HEK293 (cell line): ENCODE measurements at regions not wholly inside any gene's neighbourhood (a gene's known extent, or its start where the extent isn't known, plus 50 kb on each side); places are given as distances from the start of the nearest gene placed in this dataset.

Source experiments
- CTCF ChIA-PET: fragments of 350-600 bp; formaldehyde crosslinking; extraction: SDS; loops from one replicate; lab custom pipeline; 2021; ENCODE audit warnings: antibody characterized with exemption; lab: Yijun Ruan, JAX
- POLR2A ChIA-PET: fragments of 300-600 bp; formaldehyde crosslinking; extraction: SDS; loops from one replicate; lab custom pipeline; 2020; ENCODE audit warnings: antibody characterized with exemption, inconsistent platforms; lab: Yijun Ruan, JAX
- H3K27ac ChIP-seq: fragments of 200-500 bp; sonication (Bioruptor generic); 2 replicates; pipeline ENCODE4 v1.5.1; 2014; ENCODE audit warnings: low read depth, low read length, control low read depth, inconsistent platforms; ENCODE audit errors: extremely low read depth
- H3K36me3 ChIP-seq, 2 experiments: fragments of 200-500 bp in 1 of 2; sonication (Bioruptor generic) in 1 of 2; 1 replicate in 1 of 2; 2 replicates in 1 of 2; pipeline ENCODE4 v1.5.1; 2014 to 2017; ENCODE audit warnings: inconsistent platforms in 2 of 2, low read length in 2 of 2; ENCODE audit not compliant: control insufficient read depth in 2 of 2, insufficient read depth in 1 of 2
- H3K4me1 ChIP-seq: fragments of 200-500 bp; sonication (Bioruptor generic); 2 replicates; pipeline ENCODE4 v1.5.1; 2014; ENCODE audit warnings: mild to moderate bottlenecking, low read length, inconsistent platforms; ENCODE audit not compliant: control insufficient read depth, insufficient read depth
- H3K4me3 ChIP-seq: 2 replicates; pipeline ENCODE4 v1.5.1; 2011; ENCODE audit warnings: low read depth, mild to moderate bottlenecking, control low read depth, low read length, moderate library complexity
- H3K9me3 ChIP-seq: fragments of 200-500 bp; sonication (Bioruptor generic); 2 replicates; pipeline ENCODE4 v1.5.1; 2014; ENCODE audit warnings: low read depth, low read length, inconsistent platforms; ENCODE audit not compliant: control insufficient read depth, insufficient read depth
- KLF1 ChIP-seq: fragments of 450-650 bp; formaldehyde crosslinking; IDR thresholded peaks from 2 replicates; pipeline ENCODE4 v1.5.1; 2016; ENCODE audit warnings: missing biosample characterization, missing genetic modification characterization
- SCRT1 ChIP-seq: fragments of 450-650 bp; formaldehyde crosslinking; IDR thresholded peaks from 2 replicates; pipeline ENCODE4 v1.5.1; 2016; ENCODE audit warnings: missing biosample characterization, missing genetic modification characterization, borderline replicate concordance
- TCF7L2 ChIP-seq: IDR thresholded peaks from 2 replicates; pipeline ENCODE4 v1.6.1; 2011; ENCODE audit warnings: low read depth, mild to moderate bottlenecking, inconsistent platforms, low read length, moderate library complexity, borderline replicate concordance
- ZFP41 ChIP-seq: fragments of 450-650 bp; formaldehyde crosslinking; IDR thresholded peaks from 2 replicates; pipeline ENCODE4 v1.5.1; 2016; ENCODE audit warnings: missing biosample characterization, missing genetic modification characterization, borderline replicate concordance
- ZNF140 ChIP-seq: fragments of 450-650 bp; formaldehyde crosslinking; IDR thresholded peaks from 2 replicates; pipeline ENCODE4 v1.5.1; 2016; ENCODE audit warnings: missing biosample characterization, missing genetic modification characterization
- ZNF146 ChIP-seq: fragments of 450-650 bp; formaldehyde crosslinking; IDR thresholded peaks from 2 replicates; pipeline ENCODE4 v1.5.1; 2016; ENCODE audit warnings: missing biosample characterization, missing genetic modification characterization
- ZNF169 ChIP-seq: fragments of 450-650 bp; formaldehyde crosslinking; IDR thresholded peaks from 2 replicates; pipeline ENCODE4 v1.5.1; 2016; ENCODE audit warnings: missing biosample characterization, missing genetic modification characterization
- ZNF184 ChIP-seq: fragments of 450-650 bp; IDR thresholded peaks from 2 replicates; pipeline ENCODE4 v1.5.1; 2018; ENCODE audit warnings: missing biosample characterization, mild to moderate bottlenecking, missing genetic modification characterization
- ZNF2 ChIP-seq: fragments of 450-650 bp; formaldehyde crosslinking; IDR thresholded peaks from 2 replicates; pipeline ENCODE4 v1.5.1; 2016; ENCODE audit warnings: missing biosample characterization, missing genetic modification characterization
- ZNF335 ChIP-seq: fragments of 450-650 bp; formaldehyde crosslinking; conservative IDR thresholded peaks from 2 replicates; pipeline ENCODE4 v1.5.1; 2016; ENCODE audit warnings: missing biosample characterization, missing genetic modification characterization
- ZNF341 ChIP-seq: fragments of 450-650 bp; formaldehyde crosslinking; IDR thresholded peaks from 2 replicates; pipeline ENCODE4; 2016; ENCODE audit warnings: low read depth, missing biosample characterization, missing genetic modification characterization
- ZNF350 ChIP-seq: fragments of 450-650 bp; formaldehyde crosslinking; IDR thresholded peaks from 2 replicates; pipeline ENCODE4 v1.5.0; 2017; ENCODE audit warnings: missing biosample characterization, mild to moderate bottlenecking, missing genetic modification characterization
- ZNF549 ChIP-seq: fragments of 450-650 bp; IDR thresholded peaks from 2 replicates; pipeline ENCODE4 v1.5.1; 2018; ENCODE audit warnings: missing biosample characterization, missing genetic modification characterization, mild to moderate bottlenecking, inconsistent platforms, moderate library complexity
- ZNF571 ChIP-seq: fragments of 450-650 bp; formaldehyde crosslinking; IDR thresholded peaks from 2 replicates; pipeline ENCODE4 v1.5.0; 2017; ENCODE audit warnings: missing biosample characterization, missing genetic modification characterization
- ZNF600 ChIP-seq: fragments of 450-650 bp; formaldehyde crosslinking; IDR thresholded peaks from 2 replicates; pipeline ENCODE4 v1.5.1; 2016; ENCODE audit warnings: missing biosample characterization, missing genetic modification characterization
- ZNF610 ChIP-seq: fragments of 450-650 bp; formaldehyde crosslinking; IDR thresholded peaks from 2 replicates; pipeline ENCODE4 v1.5.1; 2016; ENCODE audit warnings: missing biosample characterization, missing genetic modification characterization, borderline replicate concordance
- ZNF621 ChIP-seq: fragments of 450-650 bp; formaldehyde crosslinking; IDR thresholded peaks from 2 replicates; pipeline ENCODE4 v1.5.1; 2017; ENCODE audit warnings: missing biosample characterization, missing genetic modification characterization
- ZNF664 ChIP-seq: fragments of 450-650 bp; formaldehyde crosslinking; IDR thresholded peaks from 2 replicates; pipeline ENCODE4 v1.5.1; 2016; ENCODE audit warnings: missing biosample characterization, missing genetic modification characterization
- ZSCAN16 ChIP-seq: fragments of 450-650 bp; formaldehyde crosslinking; IDR thresholded peaks from 2 replicates; pipeline ENCODE4 v1.5.1; 2016; ENCODE audit warnings: missing biosample characterization, missing genetic modification characterization
- TF ChIP-seq, protein P1 (sequence below): fragments of 450-650 bp; formaldehyde crosslinking; IDR thresholded peaks from 2 replicates; pipeline ENCODE4 v1.5.1; 2016; ENCODE audit warnings: missing biosample characterization, missing genetic modification characterization
- TF ChIP-seq, protein P2 (sequence below): fragments of 450-650 bp; formaldehyde crosslinking; optimal IDR thresholded peaks from 2 replicates; pipeline ENCODE3; 2016; ENCODE audit warnings: missing biosample characterization, mild to moderate bottlenecking, missing genetic modification characterization
- TF ChIP-seq, protein P3 (sequence below): fragments of 450-650 bp; formaldehyde crosslinking; IDR thresholded peaks from 2 replicates; pipeline ENCODE4 v1.5.1; 2016; ENCODE audit warnings: missing biosample characterization, missing genetic modification characterization
- TF ChIP-seq, protein P4 (sequence below): fragments of 450-650 bp; formaldehyde crosslinking; IDR thresholded peaks from 2 replicates; pipeline ENCODE4 v1.5.1; 2016; ENCODE audit warnings: missing biosample characterization, missing genetic modification characterization
- TF ChIP-seq, protein P5 (sequence below): fragments of 450-650 bp; formaldehyde crosslinking; IDR thresholded peaks from 2 replicates; pipeline ENCODE4 v1.5.1; 2016; ENCODE audit warnings: missing biosample characterization, missing genetic modification characterization, borderline replicate concordance
- TF ChIP-seq, protein P6 (sequence below): fragments of 450-650 bp; formaldehyde crosslinking; IDR thresholded peaks from 2 replicates; pipeline ENCODE4 v1.5.1; 2016; ENCODE audit warnings: missing biosample characterization, missing genetic modification characterization

DNA sequence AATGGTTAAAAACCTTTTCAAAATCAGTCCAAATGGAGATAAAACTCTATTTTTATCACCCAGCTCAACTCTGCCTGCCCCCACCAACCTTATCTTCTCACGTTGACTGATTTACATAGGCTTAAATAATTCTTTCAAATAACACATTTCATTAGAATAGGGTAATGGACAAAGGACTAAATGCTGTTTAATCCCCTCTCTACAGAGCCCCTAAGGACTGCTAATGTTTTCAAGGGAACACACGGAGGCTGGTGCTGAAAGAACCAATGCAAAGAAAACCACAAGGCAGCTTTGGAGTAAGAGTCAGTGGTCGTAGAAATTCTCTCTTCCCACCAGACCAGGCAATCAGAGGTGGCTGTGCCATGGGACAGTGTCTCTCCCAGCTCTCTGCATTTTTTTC lies 445.7 kb upstream of the MAF start:
- TF ChIP-seq ZNF341 (tag by site-specific recombination) (no peak), SCRT1 (tag by site-specific recombination) (no peak), ZNF664 (no peak), ZNF600 (tag by site-specific recombination) (no peak), ZNF140 (tag by site-specific recombination) (no peak), ZNF621 (tag by site-specific recombination) (no peak), ZNF571 (tag by site-specific recombination) (no peak), ZNF169 (tag by site-specific recombination) (no peak), ZNF549 (tag by site-specific recombination) (no peak), ZNF335 (no peak)
- TF ChIP-seq, protein P1, sequence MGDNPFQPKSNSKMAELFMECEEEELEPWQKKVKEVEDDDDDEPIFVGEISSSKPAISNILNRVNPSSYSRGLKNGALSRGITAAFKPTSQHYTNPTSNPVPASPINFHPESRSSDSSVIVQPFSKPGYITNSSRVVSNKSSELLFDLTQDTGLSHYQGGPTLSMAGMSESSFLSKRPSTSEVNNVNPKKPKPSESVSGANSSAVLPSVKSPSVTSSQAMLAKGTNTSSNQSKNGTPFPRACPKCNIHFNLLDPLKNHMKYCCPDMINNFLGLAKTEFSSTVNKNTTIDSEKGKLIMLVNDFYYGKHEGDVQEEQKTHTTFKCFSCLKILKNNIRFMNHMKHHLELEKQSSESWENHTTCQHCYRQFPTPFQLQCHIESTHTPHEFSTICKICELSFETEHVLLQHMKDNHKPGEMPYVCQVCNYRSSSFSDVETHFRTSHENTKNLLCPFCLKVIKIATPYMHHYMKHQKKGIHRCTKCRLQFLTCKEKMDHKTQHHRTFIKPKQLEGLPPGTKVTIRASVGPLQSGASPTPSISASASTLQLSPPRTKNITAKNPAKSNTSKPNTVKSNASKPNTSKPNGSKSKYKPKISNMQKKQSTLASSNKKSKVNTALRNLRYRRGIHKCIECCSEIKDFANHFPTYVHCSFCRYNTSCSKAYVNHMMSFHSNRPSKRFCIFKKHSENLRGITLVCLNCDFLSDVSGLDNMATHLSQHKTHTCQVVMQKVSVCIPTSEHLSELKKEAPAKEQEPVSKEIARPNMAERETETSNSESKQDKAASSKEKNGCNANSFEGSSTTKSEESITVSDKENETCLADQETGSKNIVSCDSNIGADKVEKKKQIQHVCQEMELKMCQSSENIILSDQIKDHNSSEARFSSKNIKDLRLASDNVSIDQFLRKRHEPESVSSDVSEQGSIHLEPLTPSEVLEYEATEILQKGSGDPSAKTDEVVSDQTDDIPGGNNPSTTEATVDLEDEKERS (tag by site-specific recombination) = no peak
- TF ChIP-seq, protein P2, sequence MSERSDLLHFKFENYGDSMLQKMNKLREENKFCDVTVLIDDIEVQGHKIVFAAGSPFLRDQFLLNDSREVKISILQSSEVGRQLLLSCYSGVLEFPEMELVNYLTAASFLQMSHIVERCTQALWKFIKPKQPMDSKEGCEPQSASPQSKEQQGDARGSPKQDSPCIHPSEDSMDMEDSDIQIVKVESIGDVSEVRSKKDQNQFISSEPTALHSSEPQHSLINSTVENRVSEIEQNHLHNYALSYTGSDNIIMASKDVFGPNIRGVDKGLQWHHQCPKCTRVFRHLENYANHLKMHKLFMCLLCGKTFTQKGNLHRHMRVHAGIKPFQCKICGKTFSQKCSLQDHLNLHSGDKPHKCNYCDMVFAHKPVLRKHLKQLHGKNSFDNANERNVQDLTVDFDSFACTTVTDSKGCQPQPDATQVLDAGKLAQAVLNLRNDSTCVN (tag by site-specific recombination) = no peak
- TF ChIP-seq, all 188 proteins: peak for 0
- no peak overlapping the region for H3K4me3 ChIP-seq
- CTCF ChIA-PET = interaction anchor here (1.0 kb wide), 1 partner anchor 49 kb away, joined by 3 read pairs; no protein-coding TSS in a partner anchor
- no peaks in the 10 kb centered on the region for H3K9me3 ChIP-seq
- no peaks in the 10 kb centered on the region for H3K4me1 ChIP-seq
- no peaks in the 10 kb centered on the region for H3K36me3 ChIP-seq
- POLR2A ChIA-PET = no interaction called here
- H3K27ac ChIP-seq = no peak overlapping the region

DNA sequence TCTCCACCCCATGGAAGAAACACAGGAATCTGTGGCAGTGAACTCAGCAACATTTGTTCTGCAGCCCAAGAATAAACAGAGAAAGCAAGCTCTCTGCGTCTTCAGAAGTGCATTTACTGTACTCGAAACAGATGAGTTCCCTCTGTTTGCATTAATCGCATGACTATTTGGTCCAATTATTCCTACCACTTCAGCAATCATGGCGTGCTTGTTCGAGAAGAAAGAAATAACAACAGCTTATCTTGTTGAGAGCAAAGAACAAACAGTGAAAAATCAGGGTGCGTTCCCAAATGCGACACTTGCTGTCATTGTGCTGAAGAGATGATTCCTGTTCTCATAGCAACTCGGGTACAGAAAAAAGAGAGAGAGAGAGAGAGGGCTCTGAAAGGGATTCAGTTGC lies 445.3 kb upstream of the MAF start:
- no peaks in the 10 kb centered on the region for H3K9me3 ChIP-seq
- H3K4me1 ChIP-seq = no peaks in the 10 kb centered on the region
- no peaks in the 10 kb centered on the region for H3K36me3 ChIP-seq
- TF ChIP-seq ZNF184 (tag by site-specific recombination) (no peak), ZFP41 (tag by site-specific recombination) (no peak)
- TF ChIP-seq, protein P3, sequence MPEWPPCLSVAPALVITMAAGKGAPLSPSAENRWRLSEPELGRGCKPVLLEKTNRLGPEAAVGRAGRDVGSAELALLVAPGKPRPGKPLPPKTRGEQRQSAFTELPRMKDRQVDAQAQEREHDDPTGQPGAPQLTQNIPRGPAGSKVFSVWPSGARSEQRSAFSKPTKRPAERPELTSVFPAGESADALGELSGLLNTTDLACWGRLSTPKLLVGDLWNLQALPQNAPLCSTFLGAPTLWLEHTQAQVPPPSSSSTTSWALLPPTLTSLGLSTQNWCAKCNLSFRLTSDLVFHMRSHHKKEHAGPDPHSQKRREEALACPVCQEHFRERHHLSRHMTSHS (tag by site-specific recombination) = no peak
- CTCF ChIA-PET = no interaction called here
- no peak overlapping the region for H3K4me3 ChIP-seq
- H3K27ac ChIP-seq = no peak overlapping the region
- POLR2A ChIA-PET = no interaction called here

DNA sequence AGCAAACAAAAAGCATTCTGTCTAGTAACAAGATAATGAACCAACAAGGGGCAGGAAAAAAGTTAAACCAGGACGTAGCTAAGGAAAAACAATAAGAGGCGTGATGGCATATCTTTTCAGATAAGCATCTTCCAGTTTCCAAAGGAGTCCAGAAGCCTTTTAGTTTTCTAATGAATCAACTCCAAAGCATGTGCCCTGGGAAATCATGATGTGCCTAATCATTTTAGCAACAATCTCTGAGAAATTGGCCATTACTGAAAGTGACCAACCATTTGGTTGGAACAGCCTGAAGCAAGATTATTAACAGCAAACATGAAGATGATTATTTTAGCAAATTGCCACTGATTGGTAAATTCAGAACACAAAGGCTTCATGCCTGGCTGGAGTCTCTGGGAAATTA lies 440.9 kb upstream of the MAF start:
- ChIA-PET CTCF (no interaction called here), POLR2A (no interaction called here)
- Histone ChIP-seq H3K9me3 (no peaks in the 10 kb centered on the region), H3K27ac (no peak overlapping the region), H3K4me1 (no peaks in the 10 kb centered on the region), H3K36me3 (no peaks in the 10 kb centered on the region), H3K4me3 (no peak overlapping the region)
- TF ChIP-seq KLF1 (tag by site-specific recombination) (no peak), ZSCAN16 (tag by site-specific recombination) (no peak), ZNF2 (tag by site-specific recombination) (no peak), ZNF610 (tag by site-specific recombination) (no peak), ZNF350 (tag by site-specific recombination) (no peak), ZNF146 (no peak), TCF7L2 (no peak)
- TF ChIP-seq, protein P4, sequence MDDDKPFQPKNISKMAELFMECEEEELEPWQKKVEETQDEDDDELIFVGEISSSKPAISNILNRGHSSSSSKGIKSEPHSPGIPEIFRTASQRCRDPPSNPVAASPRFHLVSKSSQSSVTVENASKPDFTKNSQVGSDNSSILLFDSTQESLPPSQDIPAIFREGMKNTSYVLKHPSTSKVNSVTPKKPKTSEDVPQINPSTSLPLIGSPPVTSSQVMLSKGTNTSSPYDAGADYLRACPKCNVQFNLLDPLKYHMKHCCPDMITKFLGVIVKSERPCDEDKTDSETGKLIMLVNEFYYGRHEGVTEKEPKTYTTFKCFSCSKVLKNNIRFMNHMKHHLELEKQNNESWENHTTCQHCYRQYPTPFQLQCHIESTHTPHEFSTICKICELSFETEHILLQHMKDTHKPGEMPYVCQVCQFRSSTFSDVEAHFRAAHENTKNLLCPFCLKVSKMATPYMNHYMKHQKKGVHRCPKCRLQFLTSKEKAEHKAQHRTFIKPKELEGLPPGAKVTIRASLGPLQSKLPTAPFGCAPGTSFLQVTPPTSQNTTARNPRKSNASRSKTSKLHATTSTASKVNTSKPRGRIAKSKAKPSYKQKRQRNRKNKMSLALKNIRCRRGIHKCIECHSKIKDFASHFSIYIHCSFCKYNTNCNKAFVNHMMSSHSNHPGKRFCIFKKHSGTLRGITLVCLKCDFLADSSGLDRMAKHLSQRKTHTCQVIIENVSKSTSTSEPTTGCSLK (tag by site-specific recombination) = no peak
- TF ChIP-seq, protein P5, sequence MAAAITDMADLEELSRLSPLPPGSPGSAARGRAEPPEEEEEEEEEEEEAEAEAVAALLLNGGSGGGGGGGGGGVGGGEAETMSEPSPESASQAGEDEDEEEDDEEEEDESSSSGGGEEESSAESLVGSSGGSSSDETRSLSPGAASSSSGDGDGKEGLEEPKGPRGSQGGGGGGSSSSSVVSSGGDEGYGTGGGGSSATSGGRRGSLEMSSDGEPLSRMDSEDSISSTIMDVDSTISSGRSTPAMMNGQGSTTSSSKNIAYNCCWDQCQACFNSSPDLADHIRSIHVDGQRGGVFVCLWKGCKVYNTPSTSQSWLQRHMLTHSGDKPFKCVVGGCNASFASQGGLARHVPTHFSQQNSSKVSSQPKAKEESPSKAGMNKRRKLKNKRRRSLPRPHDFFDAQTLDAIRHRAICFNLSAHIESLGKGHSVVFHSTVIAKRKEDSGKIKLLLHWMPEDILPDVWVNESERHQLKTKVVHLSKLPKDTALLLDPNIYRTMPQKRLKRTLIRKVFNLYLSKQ = no peak
- TF ChIP-seq, protein P6, sequence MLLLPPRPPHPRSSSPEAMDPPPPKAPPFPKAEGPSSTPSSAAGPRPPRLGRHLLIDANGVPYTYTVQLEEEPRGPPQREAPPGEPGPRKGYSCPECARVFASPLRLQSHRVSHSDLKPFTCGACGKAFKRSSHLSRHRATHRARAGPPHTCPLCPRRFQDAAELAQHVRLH (tag by site-specific recombination) = no peak
